ENCODE measurements at regions not wholly inside any gene's neighbourhood (a gene's known extent, or its start where the extent isn't known, plus 50 kb on each side); places are given as distances from the start of the nearest gene placed in this dataset.

- H3K36me3 ChIP-seq (ENCODE audit: control insufficient read depth in 1 of 2, insufficient read depth in 2 of 2, low read length in 2 of 2): no peaks in the 10 kb centered on the region
- no peak overlapping the region for H3K23ac ChIP-seq (ENCODE audit: low read length)
- peak overlapping the region; percentile 62 for H4K12ac ChIP-seq (ENCODE audit: low read depth, low read length)
- H2BK120ac ChIP-seq (ENCODE audit: insufficient read depth, low read length, poor library complexity): no peak overlapping the region
- peak in 1 of 2 donors; percentile 57 for DNase-seq
- peak overlapping the region; percentile 33 for H2BK5ac ChIP-seq (ENCODE audit: low read depth, low read length, poor library complexity)
- H3K9me3 ChIP-seq (ENCODE audit: insufficient read depth, low read depth, low read length): no peaks in the 10 kb centered on the region
- peak overlapping the region; percentile 67 for H3K9ac ChIP-seq (ENCODE audit: low read length)
- WGBS (ENCODE audit: extremely low coverage, insufficient coverage, insufficient read length): no CpG with 5 or more reads among the region's 10 CpGs
- H3K27me3 ChIP-seq (ENCODE audit: insufficient read depth, low read length): no peaks in the 10 kb centered on the region
- H4K8ac ChIP-seq (ENCODE audit: low read depth, low read length): peak overlapping the region; percentile 58
- peak overlapping the region; percentile 35 for H2AFZ ChIP-seq (ENCODE audit: insufficient read depth, low read length, poor library complexity)
- H3K4me3 ChIP-seq (ENCODE audit: low read depth, low read length): peak overlapping the region; percentile 78
- H3K18ac ChIP-seq (ENCODE audit: low read length): no peak overlapping the region
- peak overlapping the region; percentile 63 for H2AK5ac ChIP-seq (ENCODE audit: low read length)
- no peaks in the 10 kb centered on the region for H3K4me1 ChIP-seq (ENCODE audit: control insufficient read depth in 1 of 2, insufficient read depth in 2 of 2, low read length in 2 of 2)
- H2BK12ac ChIP-seq (ENCODE audit: low read length): no peak overlapping the region
- peak overlapping the region; percentile 40 for H3K14ac ChIP-seq (ENCODE audit: low read length)
- H3K27ac ChIP-seq (ENCODE audit: low read depth, low read length): peak overlapping the region; percentile 70
- no peak overlapping the region for H3K4ac ChIP-seq (ENCODE audit: low read depth, low read length)
- H3K79me2 ChIP-seq (ENCODE audit: control insufficient read depth, insufficient read depth, low read length, poor library complexity): peaks cover 3% of the 10 kb centered on the region
- H3K79me1 ChIP-seq (ENCODE audit: low read length): peaks cover 2% of the 10 kb centered on the region
- H3K4me2 ChIP-seq (ENCODE audit: low read length): peak overlapping the region; percentile 68
- peak overlapping the region; percentile 45 for H4K91ac ChIP-seq (ENCODE audit: low read depth, low read length)
Measured at GRCh38 chr6:26172608-26172968, 85.4 kb downstream of the HFE start.

GRCh38 chr6:26173836-26174145, 86.6 kb downstream of the HFE start:
- Histone ChIP-seq H3K27me3 (ENCODE audit: insufficient read depth, low read length) (no peaks in the 10 kb centered on the region), H3K9ac (ENCODE audit: low read length) (no peak overlapping the region), H3K4me1 (ENCODE audit: control insufficient read depth in 1 of 2, insufficient read depth in 2 of 2, low read length in 2 of 2) (no peaks in the 10 kb centered on the region), H3K4ac (ENCODE audit: low read depth, low read length) (no peak overlapping the region), H2AFZ (ENCODE audit: insufficient read depth, low read length, poor library complexity) (no peak overlapping the region), H2AK5ac (ENCODE audit: low read length) (no peak overlapping the region), H3K79me1 (ENCODE audit: low read length) (peaks cover 2% of the 10 kb centered on the region), H4K12ac (ENCODE audit: low read depth, low read length) (no peak overlapping the region), H3K9me3 (ENCODE audit: insufficient read depth, low read depth, low read length) (no peaks in the 10 kb centered on the region), H3K4me2 (ENCODE audit: low read length) (no peak overlapping the region), H3K14ac (ENCODE audit: low read length) (no peak overlapping the region), H3K23ac (ENCODE audit: low read length) (no peak overlapping the region), H4K8ac (ENCODE audit: low read depth, low read length) (no peak overlapping the region), H2BK120ac (ENCODE audit: insufficient read depth, low read length, poor library complexity) (no peak overlapping the region), H3K36me3 (ENCODE audit: control insufficient read depth in 1 of 2, insufficient read depth in 2 of 2, low read length in 2 of 2) (no peaks in the 10 kb centered on the region), H3K4me3 (ENCODE audit: low read depth, low read length) (no peak overlapping the region), H2BK12ac (ENCODE audit: low read length) (no peak overlapping the region), H3K27ac (ENCODE audit: low read depth, low read length) (no peak overlapping the region), H4K91ac (ENCODE audit: low read depth, low read length) (no peak overlapping the region), H3K79me2 (ENCODE audit: control insufficient read depth, insufficient read depth, low read length, poor library complexity) (peaks cover 3% of the 10 kb centered on the region), H3K18ac (ENCODE audit: low read length) (no peak overlapping the region), H2BK5ac (ENCODE audit: low read depth, low read length, poor library complexity) (no peak overlapping the region)
- no CpG with 5 or more reads among the region's 4 CpGs for WGBS (ENCODE audit: extremely low coverage, insufficient coverage, insufficient read length)
- DNase-seq: no peak

GRCh38 chr6:26175033-26175427, 87.8 kb downstream of the HFE start:
- Histone ChIP-seq H4K91ac (ENCODE audit: low read depth, low read length) (no peak overlapping the region), H3K4me1 (ENCODE audit: control insufficient read depth in 1 of 2, insufficient read depth in 2 of 2, low read length in 2 of 2) (no peaks in the 10 kb centered on the region), H3K27me3 (ENCODE audit: insufficient read depth, low read length) (no peaks in the 10 kb centered on the region), H3K79me1 (ENCODE audit: low read length) (peaks cover 2% of the 10 kb centered on the region), H3K79me2 (ENCODE audit: control insufficient read depth, insufficient read depth, low read length, poor library complexity) (peaks cover 3% of the 10 kb centered on the region), H3K9ac (ENCODE audit: low read length) (no peak overlapping the region), H3K36me3 (ENCODE audit: control insufficient read depth in 1 of 2, insufficient read depth in 2 of 2, low read length in 2 of 2) (no peaks in the 10 kb centered on the region), H4K8ac (ENCODE audit: low read depth, low read length) (no peak overlapping the region), H3K4me2 (ENCODE audit: low read length) (no peak overlapping the region), H2BK12ac (ENCODE audit: low read length) (no peak overlapping the region), H3K4me3 (ENCODE audit: low read depth, low read length) (no peak overlapping the region), H4K12ac (ENCODE audit: low read depth, low read length) (no peak overlapping the region), H2BK120ac (ENCODE audit: insufficient read depth, low read length, poor library complexity) (no peak overlapping the region), H3K9me3 (ENCODE audit: insufficient read depth, low read depth, low read length) (no peaks in the 10 kb centered on the region), H3K4ac (ENCODE audit: low read depth, low read length) (no peak overlapping the region), H3K27ac (ENCODE audit: low read depth, low read length) (no peak overlapping the region), H3K23ac (ENCODE audit: low read length) (no peak overlapping the region), H3K14ac (ENCODE audit: low read length) (no peak overlapping the region), H3K18ac (ENCODE audit: low read length) (no peak overlapping the region), H2BK5ac (ENCODE audit: low read depth, low read length, poor library complexity) (no peak overlapping the region), H2AK5ac (ENCODE audit: low read length) (no peak overlapping the region), H2AFZ (ENCODE audit: insufficient read depth, low read length, poor library complexity) (no peak overlapping the region)
- no peak for DNase-seq
- no CpG with 5 or more reads among the region's 1 CpG for WGBS (ENCODE audit: extremely low coverage, insufficient coverage, insufficient read length)

- Histone ChIP-seq H3K4me3 (ENCODE audit: low read depth, low read length) (no peak overlapping the region), H3K4me2 (ENCODE audit: low read length) (no peak overlapping the region), H2BK5ac (ENCODE audit: low read depth, low read length, poor library complexity) (no peak overlapping the region), H3K23ac (ENCODE audit: low read length) (no peak overlapping the region), H3K4me1 (ENCODE audit: control insufficient read depth in 1 of 2, insufficient read depth in 2 of 2, low read length in 2 of 2) (no peaks in the 10 kb centered on the region), H3K9me3 (ENCODE audit: insufficient read depth, low read depth, low read length) (no peaks in the 10 kb centered on the region), H3K14ac (ENCODE audit: low read length) (no peak overlapping the region), H3K27ac (ENCODE audit: low read depth, low read length) (no peak overlapping the region), H3K36me3 (ENCODE audit: control insufficient read depth in 1 of 2, insufficient read depth in 2 of 2, low read length in 2 of 2) (no peaks in the 10 kb centered on the region), H3K27me3 (ENCODE audit: insufficient read depth, low read length) (no peaks in the 10 kb centered on the region), H2AK5ac (ENCODE audit: low read length) (no peak overlapping the region), H4K8ac (ENCODE audit: low read depth, low read length) (no peak overlapping the region), H3K79me1 (ENCODE audit: low read length) (peaks cover 2% of the 10 kb centered on the region), H3K79me2 (ENCODE audit: control insufficient read depth, insufficient read depth, low read length, poor library complexity) (peaks cover 3% of the 10 kb centered on the region), H2BK12ac (ENCODE audit: low read length) (no peak overlapping the region), H4K12ac (ENCODE audit: low read depth, low read length) (no peak overlapping the region), H2AFZ (ENCODE audit: insufficient read depth, low read length, poor library complexity) (no peak overlapping the region), H3K4ac (ENCODE audit: low read depth, low read length) (no peak overlapping the region), H3K18ac (ENCODE audit: low read length) (no peak overlapping the region), H2BK120ac (ENCODE audit: insufficient read depth, low read length, poor library complexity) (no peak overlapping the region), H3K9ac (ENCODE audit: low read length) (no peak overlapping the region), H4K91ac (ENCODE audit: low read depth, low read length) (no peak overlapping the region)
- DNase-seq: peak; percentile 50 to 80
- no CpG with 5 or more reads among the region's 5 CpGs for WGBS (ENCODE audit: extremely low coverage, insufficient coverage, insufficient read length)
Measured at GRCh38 chr6:26175428-26176181, 88.4 kb downstream of the HFE start.
